Left forelimb (tissue), 1 donor: ENCODE measurements at regions not wholly inside any gene's neighbourhood (a gene's known extent, or its start where the extent isn't known, plus 50 kb on each side); places are given as distances from the start of the nearest gene placed in this dataset.
"Not testable (repeated sequence)": the region's sequence is repeated elsewhere in the genome, so short reads cannot be mapped to it uniquely, and the experiment has no call there.

Experiments
- DNase-seq: peaks from one replicate; pipeline ENCODE4 v3.0.0-alpha.2; 2018; ENCODE audit warnings: low spot score

GRCh38 chr2:220346919-220347318, 719.5 kb downstream of the SLC4A3 start:
- no peak for DNase-seq

- no peak for DNase-seq
These were observed 720.2 kb downstream of the SLC4A3 start for GRCh38 chr2:220347626-220348025.

GRCh38 chr2:220348206-220348605, 720.8 kb downstream of the SLC4A3 start:
- DNase-seq = no peak

- DNase-seq = no peak
These were observed 726.5 kb downstream of the SLC4A3 start for GRCh38 chr2:220353897-220354296.

GRCh38 chr2:220356076-220356475, 728.6 kb downstream of the SLC4A3 start:
- no peak for DNase-seq

GRCh38 chr2:220365023-220365422, 737.6 kb downstream of the SLC4A3 start:
- no peak for DNase-seq

GRCh38 chr2:220366765-220367164, 739.3 kb downstream of the SLC4A3 start:
- DNase-seq = no peak

GRCh38 chr2:220370764-220371163, 743.3 kb downstream of the SLC4A3 start:
- DNase-seq = no peak

- DNase-seq = no peak
These were observed 743.8 kb downstream of the SLC4A3 start for GRCh38 chr2:220371211-220371610.

- DNase-seq = no peak
These were observed 746.4 kb downstream of the SLC4A3 start for GRCh38 chr2:220373878-220374277.

- no peak for DNase-seq
These were observed 746.9 kb downstream of the SLC4A3 start for GRCh38 chr2:220374282-220374681.

- DNase-seq = no peak
These were observed 750.2 kb downstream of the SLC4A3 start for GRCh38 chr2:220377482-220378155.

GRCh38 chr2:220387758-220388157, 760.3 kb downstream of the SLC4A3 start:
- DNase-seq = not testable (repeated sequence)

GRCh38 chr2:220393711-220394110, 766.3 kb downstream of the SLC4A3 start:
- no peak for DNase-seq

- no peak for DNase-seq
These were observed 767.0 kb downstream of the SLC4A3 start for GRCh38 chr2:220394433-220394832.

- no peak for DNase-seq
These were observed 768.9 kb downstream of the SLC4A3 start for GRCh38 chr2:220396287-220396686.

GRCh38 chr2:220410296-220410695, 782.9 kb downstream of the SLC4A3 start:
- DNase-seq = no peak

GRCh38 chr2:220417503-220417902, 790.1 kb downstream of the SLC4A3 start:
- no peak for DNase-seq

- no peak for DNase-seq
These were observed 792.2 kb downstream of the SLC4A3 start for GRCh38 chr2:220419647-220420046.

- DNase-seq = no peak
These were observed 793.4 kb downstream of the SLC4A3 start for GRCh38 chr2:220420820-220421219.

- DNase-seq = no peak
These were observed 795.2 kb downstream of the SLC4A3 start for GRCh38 chr2:220422676-220423075.

- DNase-seq = no peak
These were observed 797.1 kb downstream of the SLC4A3 start for GRCh38 chr2:220424561-220424960.

- no peak for DNase-seq
These were observed 805.2 kb downstream of the SLC4A3 start for GRCh38 chr2:220432645-220433044.

GRCh38 chr2:220433131-220433530, 805.7 kb downstream of the SLC4A3 start:
- no peak for DNase-seq
